GM12878 (cell line): ENCODE measurements at regions not wholly inside any gene's neighbourhood (a gene's known extent, or its start where the extent isn't known, plus 50 kb on each side); places are given as distances from the start of the nearest gene placed in this dataset.

Experiments
- ATAC-seq: fragments of 200-7000 bp; cut with Tn5 transposase; 3 replicates; pipeline ENCODE4 v1.9.1; 2020; ENCODE audit warnings: mild to moderate bottlenecking, moderate library complexity
- BruUV-seq: library from RNA; stranded (reverse); fragments of 400-500 nt; replicated peaks from 2 replicates; lab custom pipeline; 2021; lab: Mats Ljungman, UMichigan
- CTCF ChIA-PET: fragments of 300-600 bp; sonication (Branson Sonifier 250); formaldehyde crosslinking; extraction: SDS; loops from one replicate; lab custom pipeline; 2021; ENCODE audit warnings: inconsistent platforms; lab: Yijun Ruan, JAX
- POLR2A ChIA-PET: fragments of 350-600 bp; formaldehyde crosslinking; extraction: SDS; loops from one replicate; lab custom pipeline; 2021; ENCODE audit warnings: inconsistent platforms; lab: Charles Lee
- RAD21 ChIA-PET: fragments of 300-600 bp; sonication (Branson Sonifier 250); formaldehyde crosslinking; loops from one replicate; lab custom pipeline; 2023; ENCODE audit warnings: antibody characterized with exemption; ENCODE audit not compliant: unreplicated experiment; lab: Charles Lee
- SMC1A ChIA-PET: fragments of 300-600 bp; sonication (Branson Sonifier 250); formaldehyde crosslinking; loops from one replicate; lab custom pipeline; 2023; ENCODE audit not compliant: unreplicated experiment, uncharacterized antibody; lab: Charles Lee
- DNase-seq: peaks from one replicate; pipeline ENCODE4 v3.0.0-alpha.2; 2011; ENCODE audit warnings: low read depth, low spot score
- FAIRE-seq: peaks from 3 replicates; lab custom pipeline; 2011; peaks lifted over from hg19 to GRCh38; lab: Jason Lieb, UNC
- H2AFZ ChIP-seq: 2 replicates; pipeline ENCODE4 v1.6.0; 2011; ENCODE audit warnings: low read depth, low read length, control low read depth; ENCODE audit not compliant: control insufficient read depth
- H3K27ac ChIP-seq: 2 replicates; pipeline ENCODE4 v1.5.1; 2011; ENCODE audit warnings: control low read depth; ENCODE audit not compliant: control insufficient read depth, insufficient read depth
- H3K27me3 ChIP-seq, 2 experiments: replicated peaks in 1 of 2; 2 replicates each; pipeline versions ENCODE4 v1.6.0 to v1.6.1; 2011; ENCODE audit warnings: low read length in 1 of 2; ENCODE audit not compliant: control insufficient read depth in 2 of 2, insufficient read depth in 2 of 2
- H3K36me3 ChIP-seq, 2 experiments: 2 replicates each; pipeline ENCODE4 v1.5.1; 2011; ENCODE audit warnings: low read length in 1 of 2; ENCODE audit not compliant: control insufficient read depth in 2 of 2, insufficient read depth in 2 of 2
- H3K4me1 ChIP-seq: 2 replicates; pipeline ENCODE4 v1.6.1; 2011; ENCODE audit warnings: mild to moderate bottlenecking, low read length, moderate library complexity, mixed read lengths; ENCODE audit not compliant: control insufficient read depth, insufficient read depth
- H3K4me2 ChIP-seq: 2 replicates; pipeline ENCODE4 v1.6.0; 2011; ENCODE audit warnings: control low read depth; ENCODE audit not compliant: control insufficient read depth, insufficient read depth
- H3K4me3 ChIP-seq: fragments of 200-600 bp; sonication (generic); 2 replicates; pipeline ENCODE4 v1.5.1; 2016
- H3K79me2 ChIP-seq: 2 replicates; pipeline ENCODE4 v1.6.0; 2011; ENCODE audit warnings: low read length; ENCODE audit not compliant: control insufficient read depth, insufficient read depth
- H3K9ac ChIP-seq: 2 replicates; pipeline ENCODE4 v1.8.0; 2011; ENCODE audit warnings: low read length, control low read depth, mixed read lengths; ENCODE audit not compliant: control insufficient read depth, insufficient read depth
- H3K9me3 ChIP-seq: replicated peaks from 3 replicates; pipeline ENCODE4 v1.5.1; 2011; ENCODE audit warnings: mild to moderate bottlenecking, low read length; ENCODE audit not compliant: control insufficient read depth, insufficient read depth
- H4K20me1 ChIP-seq: 2 replicates; pipeline ENCODE4 v1.6.0; 2011; ENCODE audit not compliant: control insufficient read depth, insufficient read depth
- CEBPZ ChIP-seq: fragments of 150-350 bp; IDR thresholded peaks from 2 replicates; pipeline ENCODE4 v1.6.1; 2016; ENCODE audit warnings: low read depth, low read length
- IRF3 ChIP-seq: fragments of 450-650 bp; IDR thresholded peaks from 2 replicates; pipeline ENCODE4 v1.6.1; 2014; ENCODE audit warnings: mild to moderate bottlenecking
- JUND ChIP-seq: IDR thresholded peaks from 2 replicates; pipeline ENCODE4 v1.6.1; 2012; ENCODE audit warnings: low read depth, mild to moderate bottlenecking, low read length, improper control_type of control experiment, moderate library complexity
- MXI1 ChIP-seq: fragments of 150-350 bp; IDR thresholded peaks from 2 replicates; pipeline ENCODE4 v1.6.1; 2011; ENCODE audit warnings: low read depth, mild to moderate bottlenecking, inconsistent platforms, low read length, improper control_type of control experiment
- POU2F2 ChIP-seq: IDR thresholded peaks from 3 replicates; pipeline ENCODE4 v1.6.1; 2011; ENCODE audit warnings: low read depth, mild to moderate bottlenecking, low read length, borderline replicate concordance
- RBBP5 ChIP-seq: fragments of 200-600 bp; sonication (generic); conservative IDR thresholded peaks from 2 replicates; pipeline ENCODE4 v1.6.1; 2016
- REST ChIP-seq: IDR thresholded peaks from 2 replicates; pipeline ENCODE4 v1.6.1; 2012; ENCODE audit warnings: mild to moderate bottlenecking, low read depth, low read length
- SMC3 ChIP-seq: IDR thresholded peaks from 2 replicates; pipeline ENCODE4 v1.6.1; 2011; ENCODE audit warnings: low read length, improper control_type of control experiment, borderline replicate concordance
- SREBF2 ChIP-seq: IDR thresholded peaks from 2 replicates; pipeline ENCODE4 v1.6.1; 2012; ENCODE audit warnings: mild to moderate bottlenecking, low read length
- ZNF207 ChIP-seq: fragments of 450-650 bp; IDR thresholded peaks from 2 replicates; pipeline ENCODE4 v1.6.1; 2014; ENCODE audit warnings: antibody characterized with exemption, mild to moderate bottlenecking, borderline replicate concordance
- ZNF622 ChIP-seq: fragments of 450-650 bp; IDR thresholded peaks from 2 replicates; pipeline ENCODE4 v1.6.1; 2017; ENCODE audit warnings: mild to moderate bottlenecking, inconsistent platforms
- ZZZ3 ChIP-seq: IDR thresholded peaks from 2 replicates; pipeline ENCODE4 v1.6.1; 2011; ENCODE audit warnings: low read depth; ENCODE audit not compliant: control insufficient read depth, insufficient read length
- WGBS: methylation state at CpG from one replicate; pipeline ENCODE4 v1.1.6; 2016; ENCODE audit warnings: low lambda C conversion rate; ENCODE audit not compliant: insufficient replicate concordance, insufficient coverage; ENCODE audit errors: missing lambda C conversion rate; 5-methylcytosine and 5-hydroxymethylcytosine counted together
- in situ Hi-C: fragments of 300-500 bp; cut with MboI; formaldehyde crosslinking; loops from 9 replicates; pipeline ENCODE4 v1.14.3; 2018; ENCODE audit warnings: mixed read lengths
- intact Hi-C: fragments of 100-400 bp; cut with micrococcal nuclease; formaldehyde crosslinking; loops from one replicate; pipeline ENCODE4 v1.14.2; 2022; ENCODE audit not compliant: unreplicated experiment

DNA sequence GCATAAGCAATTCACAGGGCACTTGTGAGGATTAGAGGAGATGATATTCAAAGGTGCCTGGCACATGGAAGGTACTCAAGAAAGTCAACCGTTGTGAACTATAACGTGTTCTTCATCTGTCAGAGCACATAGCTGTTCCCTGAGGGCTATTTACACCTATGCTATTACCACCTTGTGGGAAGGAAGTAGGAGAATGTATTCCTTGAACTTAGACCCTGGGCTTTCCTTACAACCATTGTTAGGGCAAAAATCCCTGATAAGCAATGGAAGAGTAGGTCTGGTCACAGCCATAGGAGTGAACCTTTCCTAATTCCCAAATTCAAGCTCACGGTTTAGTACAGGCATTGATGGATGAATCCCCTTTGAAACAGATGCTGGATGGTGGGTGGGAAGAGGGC, 188.6 kb downstream of the HAPSTR1 start:
- BruUV-seq: no TSS peak
- Histone ChIP-seq H3K79me2 (no peaks in the 10 kb centered on the region), H3K27ac (no peak overlapping the region)
- RAD21 ChIA-PET: no interaction called here
- no peak for TF ChIP-seq SREBF2
- no peak for TF ChIP-seq RBBP5
- no peak for TF ChIP-seq REST
- no peak for TF ChIP-seq JUND
- no peak for TF ChIP-seq IRF3
- no peak for TF ChIP-seq POU2F2
- no peak for TF ChIP-seq SMC3
- no peak for TF ChIP-seq ZNF622
- TF ChIP-seq CEBPZ: no peak
- TF ChIP-seq ZZZ3: no peak
- no peak for TF ChIP-seq ZNF207
- no peak for TF ChIP-seq MXI1
- TF ChIP-seq, all 136 proteins: peak for 0
- H3K9me3 ChIP-seq: no peaks in the 10 kb centered on the region
- ChIA-PET POLR2A (no interaction called here), CTCF (interaction anchor here (0.8 kb wide), 1 partner anchor 19 kb away, joined by 3 read pairs; no protein-coding TSS in a partner anchor), SMC1A (no interaction called here)
- no peaks in the 10 kb centered on the region for H3K36me3 ChIP-seq
- ATAC-seq: no peak
- H3K9ac ChIP-seq: no peak overlapping the region
- intact Hi-C loops: no loop called here
- no peak overlapping the region for H3K4me3 ChIP-seq
- H3K4me1 ChIP-seq: no peaks in the 10 kb centered on the region
- DNase-seq: no peak
- no peaks in the 10 kb centered on the region for H4K20me1 ChIP-seq
- in situ Hi-C loops: no loop called here
- no peak overlapping the region for H2AFZ ChIP-seq
- 0% methylated on average over 3 of the region's 3 CpGs for WGBS
- no peak for FAIRE-seq
- no peaks in the 10 kb centered on the region; a peak in 1 of 4 replicates for H3K27me3 ChIP-seq
- no peak overlapping the region for H3K4me2 ChIP-seq
